ENCODE measurements at regions not wholly inside any gene's neighbourhood (a gene's known extent, or its start where the extent isn't known, plus 50 kb on each side); places are given as distances from the start of the nearest gene placed in this dataset.

DNA sequence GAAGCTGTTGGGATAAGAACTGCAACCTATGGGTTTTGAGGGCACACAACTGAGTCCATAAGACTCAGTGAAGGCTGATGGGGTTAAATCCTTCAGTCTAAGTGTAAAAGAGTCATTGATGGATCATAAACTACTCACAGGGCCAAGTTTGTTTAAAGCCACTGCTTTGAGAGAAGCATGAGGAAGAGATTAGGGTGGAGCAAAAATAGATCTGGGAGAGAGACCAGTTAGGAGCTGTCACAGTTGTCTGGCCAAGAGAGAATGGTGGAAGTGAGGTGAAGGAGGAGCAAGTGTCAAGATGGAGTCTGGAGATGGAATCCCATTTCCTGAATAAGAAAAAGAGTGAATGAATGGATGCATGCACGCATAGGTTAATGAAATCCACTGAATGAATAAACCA lies 379.1 kb upstream of the CDH11 start:
- TF ChIP-seq, protein P1, sequence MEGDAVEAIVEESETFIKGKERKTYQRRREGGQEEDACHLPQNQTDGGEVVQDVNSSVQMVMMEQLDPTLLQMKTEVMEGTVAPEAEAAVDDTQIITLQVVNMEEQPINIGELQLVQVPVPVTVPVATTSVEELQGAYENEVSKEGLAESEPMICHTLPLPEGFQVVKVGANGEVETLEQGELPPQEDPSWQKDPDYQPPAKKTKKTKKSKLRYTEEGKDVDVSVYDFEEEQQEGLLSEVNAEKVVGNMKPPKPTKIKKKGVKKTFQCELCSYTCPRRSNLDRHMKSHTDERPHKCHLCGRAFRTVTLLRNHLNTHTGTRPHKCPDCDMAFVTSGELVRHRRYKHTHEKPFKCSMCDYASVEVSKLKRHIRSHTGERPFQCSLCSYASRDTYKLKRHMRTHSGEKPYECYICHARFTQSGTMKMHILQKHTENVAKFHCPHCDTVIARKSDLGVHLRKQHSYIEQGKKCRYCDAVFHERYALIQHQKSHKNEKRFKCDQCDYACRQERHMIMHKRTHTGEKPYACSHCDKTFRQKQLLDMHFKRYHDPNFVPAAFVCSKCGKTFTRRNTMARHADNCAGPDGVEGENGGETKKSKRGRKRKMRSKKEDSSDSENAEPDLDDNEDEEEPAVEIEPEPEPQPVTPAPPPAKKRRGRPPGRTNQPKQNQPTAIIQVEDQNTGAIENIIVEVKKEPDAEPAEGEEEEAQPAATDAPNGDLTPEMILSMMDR (IDR thresholded peaks at IDR 0.05): no peak
- TF ChIP-seq POLR2AphosphoS5 (IDR thresholded peaks at IDR 0.05) (no peak), POLR2A (IDR thresholded peaks at IDR 0.05) (no peak)
- DNase-seq (ENCODE audit: low spot score in 2 of 2): no peak
- Histone ChIP-seq H3K27ac (no peak overlapping the region), H3K27me3 (no peaks in the 10 kb centered on the region), H3K36me3 (no peaks in the 10 kb centered on the region), H3K4me1 (no peaks in the 10 kb centered on the region), H3K4me3 (no peak overlapping the region), H3K9me3 (no peaks in the 10 kb centered on the region)
- intact Hi-C loops (cut with DNase I; ENCODE audit: low total_unique reads): no loop called here

DNA sequence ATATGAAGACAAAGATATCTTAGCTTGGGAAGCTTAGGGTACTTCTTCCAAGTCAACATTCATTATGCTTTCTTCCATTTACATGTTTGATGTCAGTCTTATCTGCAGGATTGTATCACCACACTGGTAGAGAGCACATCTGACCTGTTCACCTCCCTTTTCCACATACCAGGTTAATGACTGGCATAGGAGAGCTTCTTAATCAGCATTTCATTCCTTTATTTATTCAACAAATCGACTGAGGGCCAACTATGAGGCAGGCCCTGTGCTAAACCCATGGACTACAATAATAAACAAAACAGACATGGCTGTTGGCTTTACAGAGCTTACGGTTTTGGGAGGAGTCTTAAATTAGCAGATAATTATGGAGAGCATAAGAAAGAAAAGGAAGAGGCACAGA lies 378.1 kb upstream of the CDH11 start:
- Histone ChIP-seq H3K36me3 (no peaks in the 10 kb centered on the region), H3K4me1 (no peaks in the 10 kb centered on the region), H3K4me3 (no peak overlapping the region), H3K27me3 (no peaks in the 10 kb centered on the region), H3K9me3 (no peaks in the 10 kb centered on the region), H3K27ac (no peak overlapping the region)
- no peak for DNase-seq (ENCODE audit: low spot score in 2 of 2)
- intact Hi-C loops (cut with DNase I; ENCODE audit: low total_unique reads): no loop called here
- TF ChIP-seq, protein P1 (IDR thresholded peaks at IDR 0.05): no peak
- TF ChIP-seq POLR2A (IDR thresholded peaks at IDR 0.05): no peak
- no peak for TF ChIP-seq POLR2AphosphoS5 (IDR thresholded peaks at IDR 0.05)

DNA sequence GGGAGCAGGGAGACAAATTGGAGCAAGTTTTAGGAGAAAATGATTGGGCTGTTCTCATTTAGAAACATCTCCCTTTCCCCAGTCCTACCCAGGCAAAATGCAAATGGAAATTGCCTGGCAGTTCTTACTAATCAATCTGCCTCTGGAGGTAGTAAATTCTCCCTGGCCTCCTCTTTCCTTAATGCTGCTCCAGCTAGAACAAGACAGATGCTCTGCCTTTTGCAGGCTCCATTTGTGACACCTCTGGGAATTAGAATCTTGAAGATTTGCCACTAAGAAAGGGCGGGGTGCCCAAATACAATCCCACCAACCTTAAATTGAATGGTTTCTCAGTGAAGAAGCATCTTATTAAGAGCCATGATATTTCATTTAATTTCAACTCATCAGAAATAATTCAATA lies 377.7 kb upstream of the CDH11 start:
- no peaks in the 10 kb centered on the region for H3K27me3 ChIP-seq
- H3K4me3 ChIP-seq: no peak overlapping the region
- TF ChIP-seq, protein P1 (IDR thresholded peaks at IDR 0.05): no peak
- TF ChIP-seq POLR2AphosphoS5 (IDR thresholded peaks at IDR 0.05): no peak
- no peak for TF ChIP-seq POLR2A (IDR thresholded peaks at IDR 0.05)
- no peak for DNase-seq (ENCODE audit: low spot score in 2 of 2)
- H3K36me3 ChIP-seq: no peaks in the 10 kb centered on the region
- no peak overlapping the region for H3K27ac ChIP-seq
- no peaks in the 10 kb centered on the region for H3K4me1 ChIP-seq
- intact Hi-C loops (cut with DNase I; ENCODE audit: low total_unique reads): no loop called here
- no peaks in the 10 kb centered on the region for H3K9me3 ChIP-seq

DNA sequence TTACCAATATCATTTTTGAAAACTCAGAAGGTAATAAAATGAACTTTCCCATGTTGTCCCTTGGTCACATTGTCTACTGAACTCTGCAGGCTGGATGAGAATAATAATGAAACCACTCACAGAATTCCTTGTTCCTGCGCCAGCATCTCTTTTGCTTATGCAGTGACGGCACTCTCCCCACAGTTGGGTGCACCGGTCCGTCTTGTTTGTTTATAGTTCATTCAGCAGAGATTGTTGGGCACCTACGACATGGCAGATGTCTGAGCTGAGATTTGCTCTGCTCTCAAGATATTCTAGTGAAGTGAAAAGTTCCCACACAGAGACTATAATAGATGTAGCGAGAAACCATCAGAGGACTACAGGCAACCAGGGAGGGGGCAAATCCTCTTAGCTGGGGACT lies 375.7 kb upstream of the CDH11 start:
- H3K9me3 ChIP-seq: no peaks in the 10 kb centered on the region
- H3K27me3 ChIP-seq: no peaks in the 10 kb centered on the region
- H3K36me3 ChIP-seq: no peaks in the 10 kb centered on the region
- H3K4me3 ChIP-seq: no peak overlapping the region
- no peak overlapping the region for H3K27ac ChIP-seq
- TF ChIP-seq POLR2AphosphoS5 (IDR thresholded peaks at IDR 0.05): no peak
- TF ChIP-seq, protein P1 (IDR thresholded peaks at IDR 0.05): no peak
- no peak for TF ChIP-seq POLR2A (IDR thresholded peaks at IDR 0.05)
- DNase-seq (ENCODE audit: low spot score in 2 of 2): no peak
- H3K4me1 ChIP-seq: no peaks in the 10 kb centered on the region
- intact Hi-C loops (cut with DNase I; ENCODE audit: low total_unique reads): no loop called here

DNA sequence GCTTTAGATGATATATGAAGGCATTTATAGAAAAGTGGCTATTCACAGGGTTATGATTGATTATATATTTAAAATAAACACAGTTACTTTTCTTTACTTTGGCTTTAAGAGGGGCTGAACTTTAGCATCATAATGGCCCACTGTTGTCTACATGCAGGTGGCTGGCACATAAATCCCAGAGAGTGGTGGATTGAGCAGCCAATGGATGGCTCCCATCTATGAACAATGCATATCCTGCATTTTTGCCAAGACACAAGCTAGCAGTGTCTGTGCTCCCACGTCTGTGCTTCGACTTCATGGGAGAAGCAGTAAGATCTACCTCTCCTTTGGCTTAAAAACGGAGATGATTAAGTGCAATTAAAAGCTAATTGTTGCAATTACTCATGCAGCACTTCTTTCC lies 373.2 kb upstream of the CDH11 start:
- H3K27me3 ChIP-seq: no peaks in the 10 kb centered on the region
- no peak for TF ChIP-seq POLR2A (IDR thresholded peaks at IDR 0.05)
- TF ChIP-seq POLR2AphosphoS5 (IDR thresholded peaks at IDR 0.05): no peak
- TF ChIP-seq, protein P1 (IDR thresholded peaks at IDR 0.05): no peak
- H3K27ac ChIP-seq: no peak overlapping the region
- no peaks in the 10 kb centered on the region for H3K4me1 ChIP-seq
- DNase-seq (ENCODE audit: low spot score in 2 of 2): no peak
- H3K4me3 ChIP-seq: no peak overlapping the region
- H3K36me3 ChIP-seq: no peaks in the 10 kb centered on the region
- intact Hi-C loops (cut with DNase I; ENCODE audit: low total_unique reads): no loop called here
- H3K9me3 ChIP-seq: no peaks in the 10 kb centered on the region

All from breast epithelium (tissue), 4 donors.